H1 (cell line): ENCODE measurements at regions not wholly inside any gene's neighbourhood (a gene's known extent, or its start where the extent isn't known, plus 50 kb on each side); places are given as distances from the start of the nearest gene placed in this dataset.

ENCODE experiments used
- CTCF ChIA-PET: fragments of 300-600 bp; sonication (Branson Sonifier 250); formaldehyde crosslinking; loops from one replicate; lab custom pipeline; 2021; ENCODE audit not compliant: partially characterized antibody; lab: Charles Lee
- POLR2A ChIA-PET: fragments of 300-600 bp; sonication (Branson Sonifier 250); formaldehyde crosslinking; loops from one replicate; lab custom pipeline; 2021; ENCODE audit warnings: inconsistent platforms; ENCODE audit not compliant: partially characterized antibody; lab: Charles Lee
- DNase-seq, 2 experiments: peaks; one replicate each; pipeline versions ENCODE4 v3.0.0 to v3.0.0-alpha.2; 2010 to 2022; ENCODE audit warnings: low spot score in 2 of 2, low read depth in 1 of 2, mixed read lengths in 1 of 2
- FAIRE-seq: peaks from 2 replicates; lab custom pipeline; 2011; peaks lifted over from hg19 to GRCh38; lab: Jason Lieb, UNC
- H2AFZ ChIP-seq: 2 replicates; pipeline ENCODE4 v1.8.1; 2012; ENCODE audit warnings: low read length, inconsistent platforms
- H2AK5ac ChIP-seq: 2 replicates; pipeline ENCODE4 v1.6.1; 2013; ENCODE audit warnings: low read depth, low read length
- H2BK120ac ChIP-seq: replicated peaks from 2 replicates; pipeline ENCODE3; 2013; ENCODE audit warnings: low read depth, low read length, inconsistent platforms
- H2BK12ac ChIP-seq: 2 replicates; pipeline ENCODE4 v1.6.1; 2013; ENCODE audit warnings: low read depth, low read length
- H2BK15ac ChIP-seq: 2 replicates; pipeline ENCODE4 v1.6.1; 2013; ENCODE audit warnings: low read length
- H2BK20ac ChIP-seq: 2 replicates; pipeline ENCODE4 v1.6.1; 2013; ENCODE audit warnings: low read length
- H2BK5ac ChIP-seq: 2 replicates; pipeline ENCODE4 v1.6.1; 2013; ENCODE audit warnings: low read depth, low read length
- H3K14ac ChIP-seq: 2 replicates; pipeline ENCODE4 v1.6.1; 2013; ENCODE audit warnings: inconsistent platforms; ENCODE audit not compliant: insufficient read length
- H3K18ac ChIP-seq: 2 replicates; pipeline ENCODE4 v1.6.1; 2013; ENCODE audit warnings: low read length; ENCODE audit errors: extremely low read depth
- H3K23ac ChIP-seq: 2 replicates; pipeline ENCODE4 v1.6.1; 2013; ENCODE audit warnings: inconsistent platforms; ENCODE audit not compliant: insufficient read length
- H3K23me2 ChIP-seq: 2 replicates; pipeline ENCODE4 v1.6.1; 2013; ENCODE audit warnings: low read depth, low read length
- H3K27ac ChIP-seq: 2 replicates; pipeline ENCODE4 v1.6.1; 2011; ENCODE audit warnings: low read depth, low read length, inconsistent platforms
- H3K27me3 ChIP-seq, 4 experiments: replicated peaks in 1 of 4; 1 replicate in 1 of 4; 2 replicates in 3 of 4; pipeline versions ENCODE4 v1.6.1 to v1.8.1; 2011 to 2013; ENCODE audit warnings: low read length in 3 of 4, mild to moderate bottlenecking in 3 of 4, inconsistent platforms in 2 of 4, mixed read lengths in 2 of 4, moderate library complexity in 1 of 4; ENCODE audit not compliant: control insufficient read depth in 3 of 4, insufficient read depth in 3 of 4; ENCODE audit errors: extremely low read depth in 1 of 4
- H3K36me3 ChIP-seq, 4 experiments: 2 replicates each; pipeline versions ENCODE4 v1.6.1 to v1.8.1; 2011 to 2013; ENCODE audit warnings: mild to moderate bottlenecking in 4 of 4, low read length in 3 of 4, moderate library complexity in 2 of 4, control low read depth in 1 of 4, inconsistent platforms in 1 of 4; ENCODE audit not compliant: insufficient read depth in 4 of 4, control insufficient read depth in 2 of 4
- H3K4ac ChIP-seq: replicated peaks from 2 replicates; pipeline ENCODE3; 2013; ENCODE audit warnings: low read length, low read depth, mixed read lengths, inconsistent platforms; ENCODE audit not compliant: insufficient read length
- H3K4me1 ChIP-seq, 4 experiments: replicated peaks in 1 of 4; 1 replicate in 1 of 4; 2 replicates in 3 of 4; pipeline versions ENCODE4 v1.6.1 to v1.8.1; 2011 to 2013; ENCODE audit warnings: low read length in 3 of 4, inconsistent platforms in 2 of 4, mixed read lengths in 1 of 4; ENCODE audit not compliant: insufficient read depth in 4 of 4, control insufficient read depth in 3 of 4
- H3K4me2 ChIP-seq, 2 experiments: 2 replicates each; pipeline versions ENCODE4 v1.6.1 to v1.8.1; 2011 to 2013; ENCODE audit warnings: low read depth in 2 of 2, low read length in 2 of 2, control low read depth in 1 of 2, inconsistent platforms in 1 of 2, mild to moderate bottlenecking in 1 of 2; ENCODE audit not compliant: insufficient read depth in 1 of 2
- H3K4me3 ChIP-seq, 4 experiments: fragments of 200-600, 300-600 bp in 1 of 4; sonication (generic), shearing (Covaris generic), sonication (Bioruptor Twin) in 1 of 4; 2 replicates each; pipeline versions ENCODE4 v1.5.1 to v1.8.1; 2011 to 2016; ENCODE audit warnings: low read length in 4 of 4, low read depth in 3 of 4, control low read depth in 2 of 4, inconsistent platforms in 2 of 4, mild to moderate bottlenecking in 2 of 4, mixed read lengths in 1 of 4, moderate library complexity in 1 of 4; ENCODE audit not compliant: insufficient read depth in 2 of 4; ENCODE audit errors: extremely low read depth in 1 of 4
- H3K56ac ChIP-seq: replicated peaks from 2 replicates; pipeline ENCODE3; 2013; ENCODE audit warnings: low read depth, mild to moderate bottlenecking, mixed read lengths, low read length, inconsistent platforms; ENCODE audit not compliant: insufficient read length
- H3K79me1 ChIP-seq: 2 replicates; pipeline ENCODE4 v1.6.1; 2013; ENCODE audit warnings: low read depth, low read length, control low read depth
- H3K79me2 ChIP-seq, 2 experiments: 2 replicates each; pipeline versions ENCODE4 v1.6.1 to v1.8.1; 2012 to 2013; ENCODE audit warnings: low read length in 2 of 2, mild to moderate bottlenecking in 2 of 2, inconsistent platforms in 1 of 2; ENCODE audit not compliant: insufficient read depth in 2 of 2, control insufficient read depth in 1 of 2
- H3K9ac ChIP-seq, 4 experiments: replicated peaks in 1 of 4; 1 replicate in 1 of 4; 2 replicates in 3 of 4; pipeline versions ENCODE4 v1.6.1 to v1.8.1; 2011 to 2013; ENCODE audit warnings: low read depth in 3 of 4, low read length in 3 of 4, control low read depth in 2 of 4, mild to moderate bottlenecking in 2 of 4, moderate library complexity in 2 of 4, inconsistent platforms in 1 of 4; ENCODE audit errors: extremely low read depth in 1 of 4
- H3K9me3 ChIP-seq, 2 experiments: 2 replicates each; pipeline versions ENCODE4 v1.6.1 to v1.8.1; 2012 to 2013; ENCODE audit warnings: mild to moderate bottlenecking in 2 of 2, moderate library complexity in 2 of 2, control low read depth in 1 of 2, inconsistent platforms in 1 of 2, low read depth in 1 of 2, low read length in 1 of 2, mixed read lengths in 1 of 2; ENCODE audit not compliant: insufficient read depth in 2 of 2
- H4K20me1 ChIP-seq, 2 experiments: replicated peaks in 1 of 2; 2 replicates each; pipeline versions ENCODE3 to v1.8.1; 2011 to 2013; ENCODE audit warnings: inconsistent platforms in 2 of 2, low read length in 2 of 2, mild to moderate bottlenecking in 1 of 2; ENCODE audit not compliant: insufficient read depth in 2 of 2, control insufficient read depth in 1 of 2
- H4K5ac ChIP-seq: 2 replicates; pipeline ENCODE4 v1.6.1; 2013; ENCODE audit warnings: low read length, low read depth, mixed read lengths, inconsistent platforms; ENCODE audit not compliant: insufficient read length
- H4K8ac ChIP-seq: 2 replicates; pipeline ENCODE4 v1.8.0; 2013; ENCODE audit warnings: mild to moderate bottlenecking, moderate library complexity, low read length, inconsistent platforms; ENCODE audit not compliant: insufficient read depth; ENCODE audit errors: extremely low read depth
- H4K91ac ChIP-seq: replicated peaks from 2 replicates; pipeline ENCODE3; 2013; ENCODE audit warnings: low read length, mixed read lengths, inconsistent platforms; ENCODE audit not compliant: insufficient read length
- BRCA1 ChIP-seq: IDR thresholded peaks from 2 replicates; pipeline ENCODE4 v1.6.1; 2012; ENCODE audit warnings: low read depth, low read length, improper control_type of control experiment
- EGR1 ChIP-seq: IDR thresholded peaks from 2 replicates; pipeline ENCODE4 v1.6.1; 2011; ENCODE audit warnings: low read depth, low read length, borderline replicate concordance
- EP300 ChIP-seq, 2 experiments: IDR thresholded peaks; 1 replicate in 1 of 2; 2 replicates in 1 of 2; pipeline ENCODE4 v1.6.1; 2011 to 2012; ENCODE audit warnings: low read depth in 2 of 2, low read length in 2 of 2, mild to moderate bottlenecking in 2 of 2, borderline replicate concordance in 1 of 2, inconsistent platforms in 1 of 2, moderate library complexity in 1 of 2
- FOSL1 ChIP-seq: IDR thresholded peaks from 2 replicates; pipeline ENCODE4 v1.6.1; 2011; ENCODE audit warnings: mild to moderate bottlenecking, low read depth, low read length, moderate library complexity; ENCODE audit not compliant: insufficient read depth
- JUN ChIP-seq: IDR thresholded peaks from 2 replicates; pipeline ENCODE4 v1.6.1; 2011; ENCODE audit warnings: low read depth, mild to moderate bottlenecking, improper control_type of control experiment, low read length
- NRF1 ChIP-seq: IDR thresholded peaks from 2 replicates; pipeline ENCODE4 v1.6.1; 2011; ENCODE audit warnings: mild to moderate bottlenecking, low read depth, low read length, improper control_type of control experiment
- POLR2A ChIP-seq, 2 experiments: IDR thresholded peaks; 1 replicate in 1 of 2; 2 replicates in 1 of 2; pipeline ENCODE4 v1.6.1; 2011; ENCODE audit warnings: low read depth in 2 of 2, low read length in 2 of 2, mild to moderate bottlenecking in 2 of 2; ENCODE audit errors: control extremely low read depth in 1 of 2
- RNF2 ChIP-seq: fragments of 200-900, 300-1000 bp; sonication (generic); IDR thresholded peaks from 2 replicates; pipeline ENCODE4 v1.7.1; 2016; ENCODE audit warnings: borderline replicate concordance, low read depth, mild to moderate bottlenecking, antibody characterized with exemption, low read length; ENCODE audit not compliant: poor library complexity, severe bottlenecking; ENCODE audit errors: missing control alignments
- RXRA ChIP-seq: IDR thresholded peaks from 2 replicates; pipeline ENCODE4 v1.6.1; 2011; ENCODE audit warnings: low read depth, mild to moderate bottlenecking, low read length, moderate library complexity; ENCODE audit not compliant: insufficient read depth
- SP4 ChIP-seq: IDR thresholded peaks from 2 replicates; pipeline ENCODE4 v1.6.1; 2012; ENCODE audit warnings: low read length, inconsistent platforms
- ZNF274 ChIP-seq: IDR thresholded peaks from 2 replicates; pipeline ENCODE4 v1.7.0; 2012; ENCODE audit warnings: low read length, borderline replicate concordance; ENCODE audit errors: extremely low read depth
- WGBS, 2 experiments: shearing (Covaris generic) in 1 of 2; methylation state at CpG; one replicate each; pipeline versions ENCODE4 v1.1.6 to v1.1.7; 2013 to 2015; ENCODE audit warnings: low lambda C conversion rate in 2 of 2, mixed read lengths in 2 of 2, inconsistent platforms in 1 of 2, low coverage in 1 of 2, missing lambda C conversion rate in 1 of 2; ENCODE audit not compliant: insufficient replicate concordance in 2 of 2, insufficient coverage in 1 of 2, insufficient read length in 1 of 2; ENCODE audit errors: extremely low coverage in 1 of 2, missing lambda C conversion rate in 1 of 2; 5-methylcytosine and 5-hydroxymethylcytosine counted together

GRCh38 chr4:53895137-53895536 lies 169.3 kb downstream of the CHIC2 start:
- H3K23ac ChIP-seq = no peak overlapping the region
- H3K27ac ChIP-seq = no peak overlapping the region
- H4K20me1 ChIP-seq = no peaks in the 10 kb centered on the region
- no peak overlapping the region for H4K5ac ChIP-seq
- no peak overlapping the region for H3K4me2 ChIP-seq
- FAIRE-seq = no peak
- no peak overlapping the region for H3K14ac ChIP-seq
- H3K9me3 ChIP-seq = no peaks in the 10 kb centered on the region
- DNase-seq = no peak
- TF ChIP-seq POLR2A (IDR thresholded peaks at IDR 0.05; ENCODE audit: control extremely low read depth in 1 of 2, low read depth in 2 of 2, low read length in 2 of 2) = no peak
- no peak for TF ChIP-seq FOSL1
- TF ChIP-seq RXRA = no peak
- TF ChIP-seq SP4 = no peak
- TF ChIP-seq EGR1 = no peak
- no peak for TF ChIP-seq NRF1
- TF ChIP-seq BRCA1 = no peak
- TF ChIP-seq ZNF274 = no peak
- no peak for TF ChIP-seq RNF2
- no peak for TF ChIP-seq JUN
- TF ChIP-seq EP300 (IDR thresholded peaks at IDR 0.05; ENCODE audit: borderline replicate concordance in 1 of 2, low read depth in 2 of 2, low read length in 2 of 2) = no peak
- H2BK12ac ChIP-seq = no peak overlapping the region
- H2BK15ac ChIP-seq = no peak overlapping the region
- H2BK120ac ChIP-seq = no peak overlapping the region
- no peaks in the 10 kb centered on the region for H3K27me3 ChIP-seq
- no peak overlapping the region for H4K8ac ChIP-seq
- H2AK5ac ChIP-seq = no peak overlapping the region
- WGBS, 2 experiments = 86% methylated on average over 3 of the region's 3 CpGs; no CpG with 5 or more reads in 1 of the 2 experiments
- POLR2A ChIA-PET = interaction anchor here (0.6 kb wide), 1 partner anchor 236 kb away, joined by 3 read pairs; no protein-coding TSS in a partner anchor
- no peak overlapping the region for H4K91ac ChIP-seq
- H3K18ac ChIP-seq = no peak overlapping the region
- no peak overlapping the region for H3K4ac ChIP-seq
- H3K23me2 ChIP-seq = no peaks in the 10 kb centered on the region
- H3K79me1 ChIP-seq = no peaks in the 10 kb centered on the region
- H2BK5ac ChIP-seq = no peak overlapping the region
- no peaks in the 10 kb centered on the region for H3K36me3 ChIP-seq
- H2BK20ac ChIP-seq = no peak overlapping the region
- no peaks in the 10 kb centered on the region for H3K4me1 ChIP-seq
- no peak overlapping the region for H3K56ac ChIP-seq
- no peak overlapping the region for H2AFZ ChIP-seq
- no peak overlapping the region for H3K4me3 ChIP-seq
- H3K9ac ChIP-seq = no peak overlapping the region
- no peaks in the 10 kb centered on the region for H3K79me2 ChIP-seq
- CTCF ChIA-PET = interaction anchor here (1.1 kb wide), 1 partner anchor 14 kb away, joined by 3 read pairs; no protein-coding TSS in a partner anchor
